GM23338 (cell line): ENCODE measurements at regions not wholly inside any gene's neighbourhood (a gene's known extent, or its start where the extent isn't known, plus 50 kb on each side); places are given as distances from the start of the nearest gene placed in this dataset.

ENCODE experiments used
- CREB1 ChIP-seq: fragments of 250-450 bp; sonication (Bioruptor Pico); IDR thresholded peaks from 2 replicates; pipeline ENCODE4 v1.5.0; 2020; ENCODE audit warnings: low read depth, mild to moderate bottlenecking, moderate library complexity
- CTCF ChIP-seq, 2 experiments: fragments of 200-600 bp in 1 of 2; sonication (generic) in 1 of 2; conservative IDR thresholded peaks; 2 replicates each; pipeline versions ENCODE4 v1.5.1 to v1.6.1; 2016 to 2017; ENCODE audit warnings: antibody characterized with exemption in 2 of 2, low read depth in 2 of 2, mild to moderate bottlenecking in 2 of 2, moderate library complexity in 1 of 2
- EZH2 ChIP-seq: fragments of 200-600 bp; sonication (generic); IDR thresholded peaks from one replicate; pipeline ENCODE4 v1.8.0; 2017; ENCODE audit warnings: antibody characterized with exemption, mild to moderate bottlenecking, low read depth; ENCODE audit not compliant: unreplicated experiment
- EZH2phosphoT487 ChIP-seq: fragments of 200-600 bp; sonication (generic); IDR thresholded peaks from one replicate; pipeline ENCODE4 v1.8.1; 2018; ENCODE audit warnings: antibody characterized with exemption; ENCODE audit not compliant: unreplicated experiment
- JUNB ChIP-seq: IDR thresholded peaks from one replicate; pipeline ENCODE4 v1.6.1; 2016; ENCODE audit warnings: antibody characterized with exemption; ENCODE audit not compliant: unreplicated experiment
- POLR2AphosphoS5 ChIP-seq: IDR thresholded peaks from 2 replicates; pipeline ENCODE4 v1.6.1; 2016; ENCODE audit warnings: antibody characterized with exemption, low read depth
- STAT1 ChIP-seq: IDR thresholded peaks from one replicate; pipeline ENCODE4 v1.6.1; 2016; ENCODE audit warnings: antibody characterized with exemption; ENCODE audit not compliant: unreplicated experiment
- ZNF114 ChIP-seq: fragments of 250-450 bp; sonication (Bioruptor Pico); IDR thresholded peaks from 2 replicates; pipeline ENCODE4 v1.5.0; 2020; ENCODE audit warnings: mild to moderate bottlenecking, moderate library complexity
- ZNF331 ChIP-seq: fragments of 250-450 bp; sonication (Bioruptor Pico); IDR thresholded peaks from 2 replicates; pipeline ENCODE4 v1.5.0; 2020; ENCODE audit warnings: low read depth, mild to moderate bottlenecking, moderate library complexity
- ZNF462 ChIP-seq: fragments of 250-450 bp; sonication (Bioruptor Pico); IDR thresholded peaks from 2 replicates; pipeline ENCODE4 v1.5.0; 2020; ENCODE audit warnings: mild to moderate bottlenecking, moderate library complexity
- TF ChIP-seq, protein P1 (sequence below): IDR thresholded peaks from 2 replicates; pipeline ENCODE4 v1.6.1; 2016; ENCODE audit warnings: antibody characterized with exemption
- TF ChIP-seq, protein P2 (sequence below): IDR thresholded peaks from one replicate; pipeline ENCODE4 v1.6.1; 2018; ENCODE audit warnings: antibody characterized with exemption; ENCODE audit not compliant: unreplicated experiment

GRCh38 chr10:119997429-119997828 lies 104.9 kb downstream of the SEC23IP start:
- TF ChIP-seq CTCF (conservative IDR thresholded peaks at IDR 0.05; ENCODE audit: low read depth in 2 of 2) (no peak), EZH2 (no peak), ZNF331 (CRISPR knock-in tag) (no peak), POLR2AphosphoS5 (no peak), CREB1 (CRISPR knock-in tag) (no peak), ZNF114 (no peak), EZH2phosphoT487 (no peak), ZNF462 (CRISPR knock-in tag) (no peak), JUNB (no peak), STAT1 (no peak)
- TF ChIP-seq, protein P1, sequence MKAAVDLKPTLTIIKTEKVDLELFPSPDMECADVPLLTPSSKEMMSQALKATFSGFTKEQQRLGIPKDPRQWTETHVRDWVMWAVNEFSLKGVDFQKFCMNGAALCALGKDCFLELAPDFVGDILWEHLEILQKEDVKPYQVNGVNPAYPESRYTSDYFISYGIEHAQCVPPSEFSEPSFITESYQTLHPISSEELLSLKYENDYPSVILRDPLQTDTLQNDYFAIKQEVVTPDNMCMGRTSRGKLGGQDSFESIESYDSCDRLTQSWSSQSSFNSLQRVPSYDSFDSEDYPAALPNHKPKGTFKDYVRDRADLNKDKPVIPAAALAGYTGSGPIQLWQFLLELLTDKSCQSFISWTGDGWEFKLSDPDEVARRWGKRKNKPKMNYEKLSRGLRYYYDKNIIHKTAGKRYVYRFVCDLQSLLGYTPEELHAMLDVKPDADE, result no peak
- TF ChIP-seq, protein P2, sequence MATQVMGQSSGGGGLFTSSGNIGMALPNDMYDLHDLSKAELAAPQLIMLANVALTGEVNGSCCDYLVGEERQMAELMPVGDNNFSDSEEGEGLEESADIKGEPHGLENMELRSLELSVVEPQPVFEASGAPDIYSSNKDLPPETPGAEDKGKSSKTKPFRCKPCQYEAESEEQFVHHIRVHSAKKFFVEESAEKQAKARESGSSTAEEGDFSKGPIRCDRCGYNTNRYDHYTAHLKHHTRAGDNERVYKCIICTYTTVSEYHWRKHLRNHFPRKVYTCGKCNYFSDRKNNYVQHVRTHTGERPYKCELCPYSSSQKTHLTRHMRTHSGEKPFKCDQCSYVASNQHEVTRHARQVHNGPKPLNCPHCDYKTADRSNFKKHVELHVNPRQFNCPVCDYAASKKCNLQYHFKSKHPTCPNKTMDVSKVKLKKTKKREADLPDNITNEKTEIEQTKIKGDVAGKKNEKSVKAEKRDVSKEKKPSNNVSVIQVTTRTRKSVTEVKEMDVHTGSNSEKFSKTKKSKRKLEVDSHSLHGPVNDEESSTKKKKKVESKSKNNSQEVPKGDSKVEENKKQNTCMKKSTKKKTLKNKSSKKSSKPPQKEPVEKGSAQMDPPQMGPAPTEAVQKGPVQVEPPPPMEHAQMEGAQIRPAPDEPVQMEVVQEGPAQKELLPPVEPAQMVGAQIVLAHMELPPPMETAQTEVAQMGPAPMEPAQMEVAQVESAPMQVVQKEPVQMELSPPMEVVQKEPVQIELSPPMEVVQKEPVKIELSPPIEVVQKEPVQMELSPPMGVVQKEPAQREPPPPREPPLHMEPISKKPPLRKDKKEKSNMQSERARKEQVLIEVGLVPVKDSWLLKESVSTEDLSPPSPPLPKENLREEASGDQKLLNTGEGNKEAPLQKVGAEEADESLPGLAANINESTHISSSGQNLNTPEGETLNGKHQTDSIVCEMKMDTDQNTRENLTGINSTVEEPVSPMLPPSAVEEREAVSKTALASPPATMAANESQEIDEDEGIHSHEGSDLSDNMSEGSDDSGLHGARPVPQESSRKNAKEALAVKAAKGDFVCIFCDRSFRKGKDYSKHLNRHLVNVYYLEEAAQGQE, result no peak
